ENCODE measurements at regions not wholly inside any gene's neighbourhood (a gene's known extent, or its start where the extent isn't known, plus 50 kb on each side); places are given as distances from the start of the nearest gene placed in this dataset.

DNA sequence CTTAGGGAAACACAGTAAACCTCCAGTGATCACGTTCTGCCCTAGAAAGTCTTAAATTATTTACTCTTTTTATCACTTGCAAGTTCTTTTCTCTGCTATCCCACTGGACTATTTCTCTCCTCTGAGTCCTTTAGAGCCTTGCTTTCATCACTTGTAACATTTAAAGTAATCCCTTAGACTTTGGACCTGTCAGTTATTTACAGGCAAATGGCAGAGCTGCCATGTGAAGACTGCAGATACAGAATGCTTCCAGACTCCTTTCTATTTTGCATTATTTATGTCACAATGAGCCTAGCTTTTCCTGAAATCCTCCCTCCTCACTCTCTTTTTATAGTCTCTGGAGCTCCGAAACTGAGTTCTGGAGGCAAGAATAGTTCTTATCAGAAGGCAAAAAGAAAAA is 325.6 kb upstream of the TRIB2 start:
- no peak for DNase-seq

DNA sequence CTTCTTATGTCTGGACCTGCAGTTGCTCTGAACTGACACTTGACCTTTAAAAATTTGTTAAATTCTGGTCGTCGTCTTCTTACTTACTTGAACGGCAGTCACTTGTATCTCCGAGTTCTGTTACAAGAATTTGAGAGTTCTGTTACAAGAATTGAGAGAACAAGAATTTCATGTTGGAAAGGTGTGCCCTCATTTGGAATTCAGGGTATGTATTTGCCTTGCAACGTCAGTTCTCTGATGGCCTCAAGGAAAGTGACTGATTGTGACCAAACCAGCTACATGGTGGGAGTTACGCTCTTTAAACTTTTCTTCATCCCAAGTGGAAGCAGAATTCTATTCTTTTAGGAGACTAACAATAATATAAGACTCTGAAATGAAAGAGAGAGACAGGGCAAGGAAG is 320.0 kb upstream of the TRIB2 start:
- DNase-seq, result no peak

DNA sequence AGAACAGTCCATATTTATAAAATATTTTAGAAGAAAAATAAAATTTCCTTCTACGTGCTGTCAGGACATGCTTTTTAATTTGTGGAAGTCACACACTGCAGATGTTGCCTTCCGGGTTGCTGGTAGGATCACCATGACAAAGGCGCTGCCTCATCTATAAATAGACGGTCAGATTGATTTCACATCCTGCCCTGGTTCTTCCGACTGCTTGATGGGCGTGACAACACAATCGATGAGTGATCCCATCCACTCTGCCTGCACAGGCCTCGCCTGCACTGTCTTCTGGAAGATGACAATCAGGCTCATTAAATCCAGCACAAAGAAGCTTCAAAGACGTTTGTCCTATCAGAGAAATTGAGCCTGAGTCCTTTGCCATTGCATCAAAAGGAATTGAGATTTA is 318.9 kb upstream of the TRIB2 start:
- no peak for DNase-seq

DNA sequence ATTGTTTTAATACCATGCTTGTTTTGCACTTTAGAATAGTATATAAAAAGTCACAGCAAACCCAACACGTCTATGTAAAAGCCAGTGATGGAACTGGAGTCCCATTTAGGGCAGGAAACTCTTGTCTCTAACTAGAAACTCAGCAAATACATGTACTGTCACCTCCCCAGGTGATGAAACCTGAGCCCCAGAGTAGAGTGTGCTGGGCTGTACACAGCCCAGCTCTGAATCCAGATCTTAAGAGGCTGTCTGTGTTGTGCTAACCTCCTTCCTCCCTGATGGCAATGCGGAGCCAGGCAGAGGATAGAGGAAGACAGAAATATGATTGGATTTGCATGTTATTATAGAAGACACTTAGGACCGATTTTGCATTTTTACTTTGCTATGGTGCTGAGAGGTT is 317.5 kb upstream of the TRIB2 start:
- no peak for DNase-seq

DNA sequence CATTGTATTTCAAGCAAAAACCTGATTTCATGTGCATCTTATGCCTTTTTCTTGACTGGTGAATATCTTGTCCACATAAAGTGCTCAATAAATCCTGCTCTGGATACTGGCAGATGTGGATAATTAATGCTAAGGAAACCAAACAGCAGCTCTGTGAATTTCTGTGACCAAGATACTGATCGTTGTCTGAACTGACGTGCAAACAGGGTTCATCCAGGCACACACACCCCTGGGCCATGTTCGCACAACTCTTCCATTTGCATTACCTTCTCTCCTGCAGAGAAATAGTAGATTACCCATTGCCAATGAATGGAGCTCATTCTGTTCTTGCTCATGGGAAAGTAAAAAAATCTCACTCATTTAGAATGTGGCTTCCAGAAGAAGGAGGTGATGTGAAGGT is 316.2 kb upstream of the TRIB2 start:
- DNase-seq, result no peak

DNA sequence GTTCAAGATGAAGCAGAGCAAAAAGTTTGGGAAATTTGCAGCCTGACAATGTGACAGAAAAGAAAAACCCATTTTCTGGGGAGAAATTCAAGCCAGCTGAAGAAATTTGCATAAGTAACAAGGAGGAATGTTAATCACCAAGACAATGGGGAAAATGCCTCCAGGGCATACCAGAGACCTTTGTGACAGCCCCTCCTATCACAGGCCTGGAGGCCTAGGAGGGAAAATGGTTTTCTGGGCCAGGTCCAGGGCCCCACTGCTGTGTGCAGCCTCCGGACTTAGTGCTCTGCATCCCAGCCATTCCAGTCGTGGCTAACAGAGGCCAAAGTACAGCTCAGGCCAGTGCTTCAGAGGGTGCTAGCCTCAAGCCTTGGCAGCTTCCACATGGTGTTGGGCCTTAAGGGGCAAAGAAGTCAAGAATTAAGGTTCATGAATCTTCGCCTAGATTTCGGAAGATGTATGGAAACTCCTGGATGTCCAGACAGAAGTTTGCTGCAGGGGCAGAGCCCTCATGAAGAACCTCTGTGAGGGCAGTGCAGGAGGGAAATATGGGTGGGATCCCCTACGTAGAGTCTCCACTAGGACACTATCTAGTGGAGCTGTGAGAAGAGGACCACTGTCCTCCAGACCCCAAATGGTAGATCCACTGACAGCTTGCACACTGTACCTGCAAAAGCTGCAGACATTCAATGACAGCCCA is 314.1 kb upstream of the TRIB2 start:
- no peak for DNase-seq

DNA sequence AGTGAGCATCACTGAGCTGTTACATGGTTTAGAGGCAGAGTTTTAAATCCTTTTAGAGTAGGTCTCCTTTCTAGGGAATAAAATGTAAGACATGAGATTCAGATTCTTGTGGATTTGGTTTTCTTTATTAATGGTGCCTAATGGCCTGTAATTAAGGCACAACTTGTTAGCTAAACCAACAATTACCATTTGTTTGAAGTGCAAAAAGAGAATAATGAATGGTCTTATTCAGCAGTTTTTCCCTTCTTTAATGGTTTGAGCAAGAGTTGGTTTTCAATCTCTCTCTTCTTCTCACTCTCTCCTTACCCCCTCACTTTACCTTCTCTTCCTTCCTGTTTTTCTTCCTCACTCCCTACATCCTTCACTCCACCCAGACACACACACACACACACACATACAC is 312.2 kb upstream of the TRIB2 start:
- DNase-seq, result no peak

DNA sequence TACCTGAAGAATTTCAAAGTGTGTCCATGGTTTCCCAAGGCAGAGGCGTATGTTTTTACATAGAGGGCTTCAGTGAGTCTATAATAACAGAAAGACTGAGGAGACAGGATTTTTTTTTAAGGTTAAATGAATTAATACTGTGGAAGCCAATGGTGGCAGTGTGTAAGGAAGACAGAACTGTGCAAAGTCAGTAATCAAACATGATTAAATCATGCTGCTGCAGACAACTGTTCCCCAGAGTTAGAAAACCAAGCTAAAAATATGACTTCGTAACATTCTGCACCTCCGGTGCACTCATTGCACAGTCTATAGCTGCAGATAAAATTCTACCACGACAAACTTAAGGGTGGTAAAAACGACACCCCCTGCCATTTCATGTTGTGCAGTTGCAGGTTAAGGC is 309.6 kb upstream of the TRIB2 start:
- no peak for DNase-seq

DNA sequence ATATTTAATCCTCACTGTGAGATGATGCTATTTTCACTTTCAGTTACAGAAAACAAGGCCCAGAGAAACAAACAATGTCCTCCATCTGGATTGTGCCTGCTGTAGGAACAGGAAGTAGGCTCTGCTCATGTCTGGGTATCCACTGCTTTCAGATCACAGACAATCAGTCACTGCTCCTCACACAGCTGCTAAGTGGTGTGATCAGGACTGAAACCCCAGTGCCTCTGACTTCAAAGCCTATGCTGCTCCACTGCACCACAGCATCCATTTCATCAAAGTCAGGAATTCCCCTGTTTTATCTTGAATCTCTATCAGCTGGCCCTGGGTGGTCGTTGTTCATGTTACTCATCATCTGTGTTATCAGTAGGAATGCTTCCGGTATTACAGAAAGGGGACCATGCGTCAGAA is 303.8 kb upstream of the TRIB2 start:
- no peak for DNase-seq

DNA sequence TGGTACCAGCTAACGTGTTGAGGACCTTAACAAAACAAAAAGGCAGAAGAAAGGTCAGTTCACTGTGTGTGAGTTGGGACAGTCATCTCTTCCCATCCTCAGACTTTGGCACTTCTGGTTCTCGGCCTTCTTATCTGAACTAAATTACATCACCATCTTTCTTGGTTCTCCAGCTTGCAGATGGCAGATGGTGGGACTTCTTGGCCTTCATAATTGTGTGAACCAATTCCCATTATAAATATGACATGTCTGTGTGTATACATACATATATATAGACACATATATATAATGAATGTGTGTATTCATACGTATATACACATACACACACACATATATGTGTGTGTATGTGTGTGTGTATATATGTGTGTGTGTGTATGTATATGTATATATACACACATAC is 301.2 kb upstream of the TRIB2 start:
- no peak for DNase-seq

DNA sequence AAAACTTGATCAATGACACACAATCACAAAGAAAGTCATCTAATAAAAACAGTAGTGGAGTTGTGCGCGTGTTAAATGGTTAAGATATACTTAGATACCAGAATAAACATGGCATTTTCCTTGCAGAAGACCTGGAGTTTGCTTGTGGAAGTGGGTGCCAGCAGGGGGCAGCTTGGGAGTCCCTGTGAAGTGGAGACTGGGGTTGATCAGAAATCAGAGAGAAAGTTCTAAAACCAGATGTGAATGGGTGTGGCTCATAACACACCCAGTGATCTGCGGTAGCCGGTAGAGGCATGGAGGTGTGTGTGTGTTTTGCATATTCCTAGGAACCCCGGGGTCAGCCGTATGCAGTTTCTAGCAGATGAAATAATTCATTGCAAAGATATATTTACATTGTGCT is 300.1 kb upstream of the TRIB2 start:
- DNase-seq, result peak; percentile 65

DNA sequence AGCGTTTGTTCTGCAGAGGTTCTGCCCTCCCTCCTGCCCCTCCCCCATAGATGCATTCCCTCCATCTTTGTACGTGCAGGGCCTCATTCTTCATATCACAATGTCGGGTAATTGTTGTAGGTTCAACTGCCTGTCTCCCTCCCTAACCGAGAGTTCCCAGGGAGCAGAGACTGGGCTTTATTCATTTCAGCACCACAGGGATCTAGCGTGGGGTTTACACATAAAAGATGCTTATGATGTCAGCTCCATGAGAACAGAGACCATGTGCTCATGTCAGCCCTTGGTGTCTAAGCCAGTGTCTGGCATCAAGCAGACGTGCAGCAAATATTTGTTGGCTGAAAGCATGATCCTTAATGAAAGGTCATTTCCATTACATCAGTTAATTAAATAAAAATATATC is 298.9 kb upstream of the TRIB2 start:
- DNase-seq, result no peak

DNA sequence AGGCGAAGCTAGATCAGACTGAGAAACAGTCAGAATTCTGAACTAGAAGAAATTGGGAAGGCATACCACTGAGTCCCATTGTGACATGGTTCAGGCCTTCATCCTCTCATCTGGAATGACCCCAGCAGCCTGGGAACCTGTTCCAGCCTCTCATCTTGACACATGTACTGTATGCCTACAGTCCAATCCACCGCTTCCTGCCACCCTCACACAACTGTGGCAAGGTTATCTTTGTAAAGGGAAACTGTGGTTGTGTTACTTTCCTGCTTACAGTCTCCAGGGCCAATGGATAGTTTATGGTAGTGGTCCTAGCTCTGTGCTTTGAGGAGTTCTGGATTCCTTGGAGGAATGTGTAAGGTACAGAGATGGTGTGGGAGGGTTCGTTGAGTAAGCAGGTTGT is 296.9 kb upstream of the TRIB2 start:
- DNase-seq, result no peak

DNA sequence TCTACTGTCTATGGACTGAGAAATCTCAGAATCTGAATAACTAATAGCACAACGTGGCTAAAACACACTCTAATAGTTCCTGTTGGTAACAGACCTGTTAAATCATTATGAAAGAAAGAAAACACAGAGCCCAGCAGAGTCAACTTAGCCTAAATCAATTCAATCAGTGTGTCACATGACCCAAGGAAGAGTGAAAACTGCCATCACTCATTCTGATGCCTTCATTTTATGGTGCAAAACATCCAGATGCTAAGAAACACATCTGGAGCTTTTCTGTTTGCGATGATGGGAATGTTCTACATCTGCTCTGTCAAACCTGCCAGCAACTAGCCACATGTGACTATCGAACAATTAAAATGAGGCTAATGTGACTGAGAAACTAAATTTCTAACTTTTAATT is 295.7 kb upstream of the TRIB2 start:
- no peak for DNase-seq

DNA sequence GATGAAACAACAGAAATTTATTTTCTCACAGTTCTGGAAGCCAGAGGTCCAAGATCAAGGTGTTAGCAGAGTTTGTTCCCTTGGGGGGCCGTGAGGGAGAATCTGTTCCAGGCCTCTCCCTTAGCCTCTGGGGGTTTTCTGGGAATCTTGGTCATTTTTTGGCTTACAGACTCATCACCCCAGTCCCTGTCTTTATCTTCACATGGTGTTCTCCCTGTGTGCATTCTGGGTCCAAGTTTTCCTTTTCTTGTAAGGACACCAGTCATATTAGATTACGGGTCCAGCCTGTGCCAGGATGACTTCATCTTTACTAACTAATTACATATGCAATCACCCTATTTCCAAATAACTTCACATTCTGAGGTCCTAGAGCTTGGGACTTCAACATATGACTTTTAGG is 292.5 kb upstream of the TRIB2 start:
- no peak for DNase-seq

DNA sequence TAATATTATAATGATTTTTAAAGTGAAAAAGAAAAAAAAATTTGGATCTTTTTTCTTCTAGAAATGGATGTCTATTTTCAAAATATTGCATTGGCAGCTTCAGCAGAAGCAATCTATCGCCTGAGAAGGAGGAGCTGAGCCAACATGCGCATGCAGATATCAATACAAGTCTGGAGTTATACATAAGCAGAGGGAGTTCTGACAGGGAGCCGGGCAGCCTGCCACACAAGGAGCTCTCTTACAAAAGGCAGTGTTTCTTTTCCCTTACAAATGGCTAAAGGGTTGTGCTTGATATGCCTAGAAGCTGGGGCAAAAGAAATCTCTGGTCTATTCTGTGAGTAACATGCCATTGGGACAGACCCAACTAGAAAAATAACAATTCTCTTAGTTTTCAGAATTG is 291.9 kb upstream of the TRIB2 start:
- no peak for DNase-seq

DNA sequence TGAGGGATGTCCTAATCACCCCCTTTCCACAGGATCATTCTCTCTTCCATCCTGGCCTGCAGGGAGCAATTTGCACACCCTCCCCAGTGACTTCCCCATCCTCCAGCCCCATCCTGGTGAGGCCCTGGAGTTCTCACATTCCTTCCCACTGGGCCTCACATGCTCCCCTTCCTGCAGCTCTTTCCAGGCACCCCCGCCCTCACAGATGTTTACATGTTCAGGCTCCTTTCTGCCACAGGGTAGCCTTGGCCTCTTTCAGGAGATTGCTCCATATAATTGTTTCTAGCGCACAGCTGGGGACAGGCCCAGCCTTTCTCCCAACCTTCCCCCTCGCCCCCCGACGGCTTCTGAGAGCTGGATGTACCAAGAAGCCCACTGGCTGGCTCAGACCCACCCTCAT is 288.4 kb upstream of the TRIB2 start:
- DNase-seq, result no peak

DNA sequence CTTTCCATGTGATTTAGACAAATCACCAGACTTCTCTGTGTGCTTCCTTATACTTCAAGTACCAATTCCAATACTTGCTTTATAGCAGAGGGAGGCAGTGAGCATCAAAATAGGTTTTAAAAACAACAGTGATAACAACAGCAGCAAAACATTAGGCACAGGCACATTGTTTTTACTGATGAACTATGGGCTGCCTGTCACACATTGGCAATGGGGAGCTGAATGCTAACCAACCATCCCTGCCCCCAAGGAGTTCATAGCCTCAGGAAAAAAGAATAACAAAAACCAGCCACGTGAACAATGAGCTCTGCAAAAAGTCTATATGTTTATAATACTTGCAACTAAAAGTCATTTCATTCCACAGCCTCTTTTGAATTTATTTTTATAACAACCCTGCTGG is 287.9 kb upstream of the TRIB2 start:
- no peak for DNase-seq

DNA sequence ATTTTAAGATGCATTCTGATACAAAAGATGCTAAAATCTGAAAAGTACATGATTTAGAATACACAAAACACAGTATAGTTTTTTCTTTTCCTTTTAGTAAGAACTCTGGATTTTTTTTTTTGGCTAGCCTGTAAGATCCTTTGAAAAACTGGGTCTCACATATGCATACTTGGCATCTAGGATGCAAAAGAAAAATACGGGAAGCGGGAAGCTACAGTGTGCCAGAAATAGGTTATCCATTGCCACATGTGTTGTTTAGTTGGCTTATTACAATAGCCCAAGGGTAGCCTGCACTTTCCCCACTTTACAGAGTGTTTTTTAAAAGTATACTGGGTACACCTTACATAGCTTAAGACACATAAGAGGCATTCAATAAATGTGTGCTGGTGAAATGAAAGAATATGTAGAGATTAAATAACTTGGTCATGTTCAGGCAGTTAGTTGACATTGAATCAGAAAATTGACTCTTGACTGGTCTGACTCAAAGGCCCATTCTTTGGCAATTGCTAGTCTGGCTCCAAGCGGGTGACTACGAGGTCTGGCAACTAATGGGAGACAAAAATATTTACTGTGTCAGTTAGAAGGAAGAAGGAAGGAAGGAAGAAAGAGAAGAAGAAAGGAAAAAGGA is 286.8 kb upstream of the TRIB2 start:
- no peak for DNase-seq

DNA sequence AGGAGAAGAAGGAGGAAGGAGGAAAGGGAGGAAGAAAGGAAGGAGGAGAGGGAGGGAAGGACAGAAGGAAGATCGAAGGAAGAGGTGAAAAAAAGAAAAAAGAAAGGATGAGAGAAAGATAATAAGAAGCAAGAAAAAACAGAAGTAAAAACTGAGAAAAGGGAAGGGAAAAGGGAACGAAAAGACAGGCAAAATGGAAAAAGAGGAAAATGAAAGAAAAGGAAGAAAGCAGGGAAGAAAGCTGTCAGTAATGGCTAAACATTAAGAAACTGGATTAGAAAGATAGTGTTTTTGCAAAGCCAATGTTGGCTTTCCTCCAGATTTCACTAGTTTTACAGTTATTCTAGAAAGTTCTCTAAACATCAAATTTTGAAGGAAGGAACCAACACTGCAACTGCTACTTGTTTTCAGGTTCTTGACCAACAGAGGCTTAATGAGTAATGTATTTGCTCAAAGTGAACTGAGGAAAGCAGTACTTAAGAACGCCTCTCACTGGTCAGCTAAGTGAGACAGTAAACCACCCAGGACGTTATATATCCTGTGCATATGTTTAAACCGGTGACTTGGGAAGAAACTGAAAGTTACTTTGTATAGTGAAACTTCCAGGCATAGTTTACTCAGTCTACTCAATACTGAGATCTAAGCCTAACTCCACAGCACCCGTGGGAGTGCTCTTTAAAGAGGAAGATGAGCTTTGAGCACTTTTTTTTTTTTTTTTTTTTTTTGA is 286.2 kb upstream of the TRIB2 start:
- no peak for DNase-seq

DNA sequence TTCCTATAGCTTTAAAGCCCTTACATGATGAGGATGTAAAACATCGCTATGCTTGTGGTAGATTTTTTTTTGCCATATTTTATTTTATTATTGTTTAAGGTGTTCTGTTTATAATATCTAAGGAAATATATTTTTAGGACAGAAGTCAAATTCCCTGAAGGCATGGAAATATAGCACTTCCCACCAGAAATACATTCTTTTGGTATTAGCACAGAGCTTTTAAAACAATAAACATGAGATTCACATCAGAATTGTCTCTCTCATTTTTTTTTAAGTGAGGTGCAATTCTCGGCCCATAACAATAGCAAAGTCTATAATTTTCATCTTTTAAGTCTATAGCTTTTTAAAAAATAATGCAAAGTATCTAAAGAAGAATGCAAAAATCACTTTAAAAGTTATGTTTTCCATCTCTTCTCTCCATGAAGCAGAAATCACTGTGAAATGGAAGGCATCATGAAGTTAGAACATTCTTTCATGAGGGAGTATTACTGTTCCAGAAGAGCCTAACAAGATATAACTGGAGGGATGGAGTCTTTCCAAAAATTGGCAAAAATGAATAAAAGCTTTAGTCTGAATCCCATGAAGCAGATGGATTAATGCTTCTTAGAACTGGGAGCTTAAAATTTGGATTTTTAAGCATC is 283.6 kb upstream of the TRIB2 start:
- DNase-seq, result no peak

DNA sequence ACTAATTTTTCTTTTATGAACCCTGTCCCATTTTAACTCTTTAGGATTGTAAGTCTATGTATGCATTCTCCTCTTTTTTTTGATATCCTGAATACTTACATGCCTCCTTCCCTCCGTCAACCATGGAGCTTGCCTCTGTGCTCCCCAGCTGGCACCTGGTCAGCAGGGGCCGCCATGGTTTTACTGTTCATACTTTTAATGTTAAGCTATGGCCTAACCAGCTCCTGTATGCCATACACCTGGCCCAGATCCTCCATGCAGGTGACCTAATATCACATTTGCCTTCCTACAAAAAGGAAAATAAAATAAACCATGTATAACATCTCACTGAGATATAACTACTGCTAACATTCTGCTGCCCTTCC is 283.1 kb upstream of the TRIB2 start:
- no peak for DNase-seq

DNA sequence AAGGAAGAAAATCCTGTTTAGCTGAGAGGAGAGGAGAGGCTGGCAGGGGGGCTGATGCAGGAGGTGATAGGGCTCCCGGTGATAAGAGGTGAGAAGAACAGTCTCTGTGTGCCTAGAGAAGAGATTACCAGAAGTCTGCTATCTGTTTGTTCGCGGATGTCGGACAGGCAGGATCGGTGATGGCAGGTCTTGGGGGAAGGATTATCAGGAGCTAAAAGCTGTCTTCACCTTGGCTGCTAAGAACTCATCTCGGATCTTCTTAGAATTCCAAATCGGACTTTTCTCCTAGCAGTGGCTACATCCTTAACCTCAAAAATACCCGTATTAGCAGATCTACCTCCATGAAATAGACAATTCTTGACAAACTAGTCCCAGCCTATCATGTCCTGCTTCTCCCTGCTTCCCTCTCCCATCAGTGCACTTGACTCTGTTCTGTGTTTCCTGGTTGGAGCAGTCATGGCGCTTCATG is 282.1 kb upstream of the TRIB2 start:
- no peak for DNase-seq

Measured in activated CD8-positive, alpha-beta memory T cell treated with anti-CD3 and anti-CD28 coated beads, Interleukin-2, amount 50 U/mL, for 4 hours (primary cell).